ENCODE measurements at regions not wholly inside any gene's neighbourhood (a gene's known extent, or its start where the extent isn't known, plus 50 kb on each side); places are given as distances from the start of the nearest gene placed in this dataset.

DNA sequence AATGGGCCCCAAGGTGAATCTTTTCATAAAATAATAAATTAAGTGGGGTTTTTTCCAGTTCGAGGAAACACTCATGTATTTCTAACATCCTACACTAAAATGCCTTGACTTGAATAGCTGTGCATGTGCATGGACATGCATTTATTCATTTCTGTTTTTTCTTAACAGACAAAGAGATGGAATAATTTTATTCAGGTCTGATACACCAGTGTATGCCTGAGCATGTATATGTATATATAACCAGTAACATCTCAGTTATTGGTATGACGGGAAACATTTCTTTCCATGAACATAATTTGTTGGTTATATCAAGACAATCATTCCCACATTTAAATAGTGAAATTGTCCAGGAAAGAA is 468.7 kb upstream of the TNP1 start:
- TF ChIP-seq POLR2A (IDR thresholded peaks at IDR 0.05; ENCODE audit: low read length) = no peak
- no peak for TF ChIP-seq GATA1 (IDR thresholded peaks at IDR 0.05; ENCODE audit: low read depth, low read length)
